ENCODE measurements at regions not wholly inside any gene's neighbourhood (a gene's known extent, or its start where the extent isn't known, plus 50 kb on each side); places are given as distances from the start of the nearest gene placed in this dataset.

DNA sequence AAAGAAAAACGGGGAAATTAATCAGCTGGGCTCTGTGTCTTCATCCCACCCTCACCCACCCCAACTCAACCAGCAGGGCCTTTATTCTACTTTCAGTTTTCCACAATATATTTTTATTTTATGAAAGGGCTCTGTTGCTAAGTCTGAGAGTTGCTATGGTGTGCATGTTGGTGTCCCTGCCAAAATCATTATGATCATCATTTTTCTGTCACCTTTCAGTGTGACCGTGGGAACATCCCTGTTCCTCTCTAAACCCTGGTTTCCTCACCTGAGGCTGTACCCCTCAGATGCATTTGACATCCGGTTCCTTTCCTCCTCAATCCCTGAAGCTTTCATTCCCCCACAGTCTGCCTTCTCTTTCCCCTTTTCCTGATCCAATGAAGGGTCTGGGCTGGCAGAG lies 180.5 kb downstream of the ZFP36L2 start:
- 0 out of 2 replicates have a peak overlapping the region, but pooled peaks have one; percentile 59 for H2AFZ ChIP-seq
- Mint-ChIP-seq H3K27ac (no peak overlapping the region), H3K4me1 (peaks cover 34% of the 10 kb centered on the region), H3K4me3 (no peak overlapping the region), H3K36me3 (ENCODE audit: low read depth) (no peaks in the 10 kb centered on the region; the same call in 2 of the 3 replicates), H3K27me3 (ENCODE audit: insufficient read depth, low read depth, poor library complexity) (peaks cover 20% of the 10 kb centered on the region), H3K9me3 (no peaks in the 10 kb centered on the region; the same call in 2 of the 3 replicates)
- TF ChIP-seq ZNF462 (CRISPR knock-in tag; IDR thresholded peaks at IDR 0.05) = no peak
- TF ChIP-seq, protein P1, sequence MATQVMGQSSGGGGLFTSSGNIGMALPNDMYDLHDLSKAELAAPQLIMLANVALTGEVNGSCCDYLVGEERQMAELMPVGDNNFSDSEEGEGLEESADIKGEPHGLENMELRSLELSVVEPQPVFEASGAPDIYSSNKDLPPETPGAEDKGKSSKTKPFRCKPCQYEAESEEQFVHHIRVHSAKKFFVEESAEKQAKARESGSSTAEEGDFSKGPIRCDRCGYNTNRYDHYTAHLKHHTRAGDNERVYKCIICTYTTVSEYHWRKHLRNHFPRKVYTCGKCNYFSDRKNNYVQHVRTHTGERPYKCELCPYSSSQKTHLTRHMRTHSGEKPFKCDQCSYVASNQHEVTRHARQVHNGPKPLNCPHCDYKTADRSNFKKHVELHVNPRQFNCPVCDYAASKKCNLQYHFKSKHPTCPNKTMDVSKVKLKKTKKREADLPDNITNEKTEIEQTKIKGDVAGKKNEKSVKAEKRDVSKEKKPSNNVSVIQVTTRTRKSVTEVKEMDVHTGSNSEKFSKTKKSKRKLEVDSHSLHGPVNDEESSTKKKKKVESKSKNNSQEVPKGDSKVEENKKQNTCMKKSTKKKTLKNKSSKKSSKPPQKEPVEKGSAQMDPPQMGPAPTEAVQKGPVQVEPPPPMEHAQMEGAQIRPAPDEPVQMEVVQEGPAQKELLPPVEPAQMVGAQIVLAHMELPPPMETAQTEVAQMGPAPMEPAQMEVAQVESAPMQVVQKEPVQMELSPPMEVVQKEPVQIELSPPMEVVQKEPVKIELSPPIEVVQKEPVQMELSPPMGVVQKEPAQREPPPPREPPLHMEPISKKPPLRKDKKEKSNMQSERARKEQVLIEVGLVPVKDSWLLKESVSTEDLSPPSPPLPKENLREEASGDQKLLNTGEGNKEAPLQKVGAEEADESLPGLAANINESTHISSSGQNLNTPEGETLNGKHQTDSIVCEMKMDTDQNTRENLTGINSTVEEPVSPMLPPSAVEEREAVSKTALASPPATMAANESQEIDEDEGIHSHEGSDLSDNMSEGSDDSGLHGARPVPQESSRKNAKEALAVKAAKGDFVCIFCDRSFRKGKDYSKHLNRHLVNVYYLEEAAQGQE (IDR thresholded peaks at IDR 0.05; ENCODE audit: unreplicated experiment) = no peak
- TF ChIP-seq POLR2AphosphoS5 (IDR thresholded peaks at IDR 0.05; ENCODE audit: low read depth) = no peak
- TF ChIP-seq, protein P2, sequence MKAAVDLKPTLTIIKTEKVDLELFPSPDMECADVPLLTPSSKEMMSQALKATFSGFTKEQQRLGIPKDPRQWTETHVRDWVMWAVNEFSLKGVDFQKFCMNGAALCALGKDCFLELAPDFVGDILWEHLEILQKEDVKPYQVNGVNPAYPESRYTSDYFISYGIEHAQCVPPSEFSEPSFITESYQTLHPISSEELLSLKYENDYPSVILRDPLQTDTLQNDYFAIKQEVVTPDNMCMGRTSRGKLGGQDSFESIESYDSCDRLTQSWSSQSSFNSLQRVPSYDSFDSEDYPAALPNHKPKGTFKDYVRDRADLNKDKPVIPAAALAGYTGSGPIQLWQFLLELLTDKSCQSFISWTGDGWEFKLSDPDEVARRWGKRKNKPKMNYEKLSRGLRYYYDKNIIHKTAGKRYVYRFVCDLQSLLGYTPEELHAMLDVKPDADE (IDR thresholded peaks at IDR 0.05) = no peak
- TF ChIP-seq NANOG (IDR thresholded peaks at IDR 0.05; ENCODE audit: borderline replicate concordance) = no peak
- TF ChIP-seq CTCF (conservative IDR thresholded peaks at IDR 0.05; ENCODE audit: low read depth in 2 of 2) = no peak
- TF ChIP-seq JUNB (IDR thresholded peaks at IDR 0.05; ENCODE audit: unreplicated experiment) = no peak
- no peak for TF ChIP-seq EZH2phosphoT487 (IDR thresholded peaks at IDR 0.05; ENCODE audit: unreplicated experiment)
- no peak for TF ChIP-seq ZNF331 (CRISPR knock-in tag; IDR thresholded peaks at IDR 0.05; ENCODE audit: low read depth)
- TF ChIP-seq EZH2 (IDR thresholded peaks at IDR 0.05; ENCODE audit: low read depth, unreplicated experiment) = no peak
- H3K27ac ChIP-seq (ENCODE audit: low read depth) = no peak overlapping the region
- H3K36me3 ChIP-seq (ENCODE audit: insufficient read depth) = no peaks in the 10 kb centered on the region
- H3K9me2 ChIP-seq (ENCODE audit: insufficient read depth) = no peaks in the 10 kb centered on the region
- H4K20me1 ChIP-seq (replicated peaks; ENCODE audit: insufficient read depth) = no peaks in the 10 kb centered on the region
- 0 out of 2 replicates have a peak, but pooled peaks cover 9% of the 10 kb centered on the region for H3K4me1 ChIP-seq (ENCODE audit: insufficient read depth)
- DNase-seq (ENCODE audit: low spot score) = no peak
- H3K79me2 ChIP-seq (replicated peaks; ENCODE audit: insufficient read depth) = no peaks in the 10 kb centered on the region
- H3K4me3 ChIP-seq = no peak overlapping the region
- no peak overlapping the region for H3K4me2 ChIP-seq
- no peaks in the 10 kb centered on the region for H3K27me3 ChIP-seq (ENCODE audit: insufficient read depth)
- no peak for ATAC-seq
- no peaks in the 10 kb centered on the region for H3F3A ChIP-seq (replicated peaks; ENCODE audit: low read depth)

Data from GM23338 (cell line).